GM10266 (cell line): ENCODE measurements at regions not wholly inside any gene's neighbourhood (a gene's known extent, or its start where the extent isn't known, plus 50 kb on each side); places are given as distances from the start of the nearest gene placed in this dataset.

Source experiments
- DNase-seq: peaks from one replicate; pipeline ENCODE4 v3.0.0; 2012; ENCODE audit errors: extremely low spot score
- TF ChIP-seq, protein P1 (sequence below): IDR thresholded peaks from 2 replicates; pipeline ENCODE4 v1.5.1; 2012; ENCODE audit warnings: mild to moderate bottlenecking, low read depth; ENCODE audit not compliant: control insufficient read depth, insufficient read depth; ENCODE audit errors: missing control alignments

DNA sequence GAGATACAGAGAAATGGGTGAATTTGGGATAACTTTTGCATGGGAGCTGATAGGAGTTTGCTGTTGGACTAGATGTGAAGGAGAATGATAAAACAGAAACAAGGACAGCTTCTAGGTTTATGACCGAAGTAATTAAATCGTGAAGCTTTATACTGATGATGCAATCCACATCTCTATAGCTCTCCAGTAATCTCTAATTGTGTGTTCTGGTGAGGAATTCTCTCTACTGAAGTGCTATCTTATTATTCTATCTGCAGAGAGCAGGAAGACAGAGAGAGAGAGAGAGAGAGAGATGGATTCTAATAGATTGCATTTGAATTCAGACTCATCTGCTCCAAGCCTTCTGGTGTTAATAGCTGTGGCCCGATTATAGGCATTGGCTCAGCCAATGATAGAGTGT lies 113.5 kb upstream of the FRMD4B start:
- DNase-seq, result no peak
- TF ChIP-seq, protein P1, sequence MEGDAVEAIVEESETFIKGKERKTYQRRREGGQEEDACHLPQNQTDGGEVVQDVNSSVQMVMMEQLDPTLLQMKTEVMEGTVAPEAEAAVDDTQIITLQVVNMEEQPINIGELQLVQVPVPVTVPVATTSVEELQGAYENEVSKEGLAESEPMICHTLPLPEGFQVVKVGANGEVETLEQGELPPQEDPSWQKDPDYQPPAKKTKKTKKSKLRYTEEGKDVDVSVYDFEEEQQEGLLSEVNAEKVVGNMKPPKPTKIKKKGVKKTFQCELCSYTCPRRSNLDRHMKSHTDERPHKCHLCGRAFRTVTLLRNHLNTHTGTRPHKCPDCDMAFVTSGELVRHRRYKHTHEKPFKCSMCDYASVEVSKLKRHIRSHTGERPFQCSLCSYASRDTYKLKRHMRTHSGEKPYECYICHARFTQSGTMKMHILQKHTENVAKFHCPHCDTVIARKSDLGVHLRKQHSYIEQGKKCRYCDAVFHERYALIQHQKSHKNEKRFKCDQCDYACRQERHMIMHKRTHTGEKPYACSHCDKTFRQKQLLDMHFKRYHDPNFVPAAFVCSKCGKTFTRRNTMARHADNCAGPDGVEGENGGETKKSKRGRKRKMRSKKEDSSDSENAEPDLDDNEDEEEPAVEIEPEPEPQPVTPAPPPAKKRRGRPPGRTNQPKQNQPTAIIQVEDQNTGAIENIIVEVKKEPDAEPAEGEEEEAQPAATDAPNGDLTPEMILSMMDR, result no peak

GRCh38 chr3:69496856-69497255 lies 111.0 kb upstream of the FRMD4B start:
- no peak for DNase-seq

DNA sequence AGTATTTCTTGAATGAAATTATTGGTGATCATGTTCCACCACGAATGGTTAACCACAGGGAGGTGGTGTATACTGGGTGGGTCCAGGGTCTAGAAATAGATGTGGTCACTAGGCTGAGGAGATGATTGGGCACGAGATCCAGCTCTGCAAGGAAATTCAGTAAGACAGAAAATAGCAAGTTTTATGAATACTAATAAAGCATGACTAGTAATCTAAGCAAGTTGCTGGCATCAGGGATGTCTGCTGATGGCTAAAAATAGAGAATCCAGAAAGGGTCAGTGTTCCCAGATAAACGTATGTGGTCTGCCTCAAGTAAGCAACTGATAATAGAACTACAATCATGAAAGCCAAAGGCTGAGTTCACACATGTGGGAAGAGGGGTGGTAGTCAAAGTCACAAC lies 108.3 kb upstream of the FRMD4B start:
- TF ChIP-seq, protein P1, result no peak
- DNase-seq, result no peak

More at GRCh38 chr3:69496856-69497255, 111.0 kb upstream of the FRMD4B start:
- TF ChIP-seq, protein P1, result no peak

GRCh38 chr3:69493157-69493556 lies 107.3 kb upstream of the FRMD4B start:
- TF ChIP-seq, protein P1, result no peak
- no peak for DNase-seq

GRCh38 chr3:69491975-69492374 lies 106.1 kb upstream of the FRMD4B start:
- no peak for DNase-seq
- TF ChIP-seq, protein P1, result no peak

DNA sequence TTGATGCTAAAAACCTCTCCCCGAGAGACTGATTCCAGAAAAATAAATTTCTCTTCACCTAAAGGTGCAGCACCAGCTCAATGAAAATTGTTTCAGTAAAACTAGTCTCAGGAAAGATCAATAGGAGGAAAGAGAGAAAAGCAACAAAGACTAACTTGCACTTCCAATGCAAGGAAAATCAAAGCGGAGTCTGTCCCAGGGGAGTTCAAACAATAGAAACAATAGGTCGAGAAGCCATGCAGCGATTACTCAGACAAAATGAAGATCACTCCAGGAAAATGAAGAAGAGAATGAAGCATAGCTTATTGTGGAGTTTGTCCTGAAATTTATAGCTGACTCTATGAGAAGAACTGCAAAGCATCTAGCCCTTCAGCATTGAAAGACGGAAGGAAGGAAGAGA lies 105.1 kb upstream of the FRMD4B start:
- TF ChIP-seq, protein P1, result no peak
- no peak for DNase-seq

DNA sequence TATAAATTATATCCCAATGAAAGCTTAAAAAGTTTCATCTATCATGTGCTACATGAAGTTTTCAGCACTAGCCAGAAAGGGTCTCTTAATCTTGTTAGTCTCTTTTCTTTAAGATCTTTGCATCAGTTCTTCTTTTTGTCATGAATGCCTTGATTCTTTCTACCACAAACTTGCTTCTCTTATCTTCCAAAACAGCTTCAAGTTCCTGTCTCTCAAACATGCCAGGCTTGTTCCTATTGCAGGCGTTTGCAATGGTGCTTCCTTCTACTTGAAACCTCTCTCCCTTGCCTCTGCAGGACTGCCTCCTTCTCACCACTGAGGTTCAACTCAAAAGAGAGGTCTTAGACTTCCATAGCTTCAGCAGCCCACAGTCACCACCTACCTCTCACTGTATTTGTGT lies 104.3 kb upstream of the FRMD4B start:
- DNase-seq, result no peak
- TF ChIP-seq, protein P1, result no peak
